Osteoblast (primary cell): ENCODE measurements at regions not wholly inside any gene's neighbourhood (a gene's known extent, or its start where the extent isn't known, plus 50 kb on each side); places are given as distances from the start of the nearest gene placed in this dataset.

ENCODE experiments used
- DNase-seq: peaks from one replicate; pipeline ENCODE4 v3.0.0; 2011; ENCODE audit warnings: low spot score, mixed read lengths; ENCODE audit not compliant: insufficient read length; ENCODE audit errors: missing footprints
- H2AFZ ChIP-seq: 2 replicates; pipeline ENCODE4 v1.6.0; 2011; ENCODE audit warnings: mild to moderate bottlenecking, low read length
- H3K27ac ChIP-seq: 2 replicates; pipeline ENCODE4 v1.5.1; 2011; ENCODE audit warnings: mild to moderate bottlenecking, low read depth, low read length, moderate library complexity
- H3K27me3 ChIP-seq: 2 replicates; pipeline ENCODE4 v1.6.0; 2012; ENCODE audit warnings: mild to moderate bottlenecking, control low read depth, inconsistent platforms, low read length, moderate library complexity; ENCODE audit not compliant: insufficient read depth
- H3K36me3 ChIP-seq: 2 replicates; pipeline ENCODE4 v1.5.1; 2011; ENCODE audit warnings: mild to moderate bottlenecking, low read length, control low read depth, moderate library complexity; ENCODE audit not compliant: insufficient read depth
- H3K4me1 ChIP-seq: 2 replicates; pipeline ENCODE4 v1.5.1; 2011; ENCODE audit warnings: mild to moderate bottlenecking, low read length, control low read depth, moderate library complexity; ENCODE audit not compliant: insufficient read depth
- H3K4me2 ChIP-seq: 2 replicates; pipeline ENCODE4 v1.6.0; 2011; ENCODE audit warnings: mild to moderate bottlenecking, low read length; ENCODE audit not compliant: insufficient read depth
- H3K4me3 ChIP-seq: fragments of 200-600 bp; sonication (generic); 3 replicates; pipeline ENCODE4 v1.5.1; 2012; ENCODE audit warnings: mild to moderate bottlenecking, low read length, inconsistent platforms; ENCODE audit not compliant: insufficient read depth
- H3K79me2 ChIP-seq: 2 replicates; pipeline ENCODE4 v1.6.0; 2012; ENCODE audit warnings: mild to moderate bottlenecking, low read length, control low read depth, inconsistent platforms; ENCODE audit not compliant: insufficient read depth
- H3K9me3 ChIP-seq: 2 replicates; pipeline ENCODE4 v1.5.1; 2011; ENCODE audit warnings: low read depth, low read length, control low read depth
- H4K20me1 ChIP-seq: 2 replicates; pipeline ENCODE4 v1.6.0; 2012; ENCODE audit warnings: mild to moderate bottlenecking, low read length, control low read depth; ENCODE audit not compliant: insufficient read depth
- CTCF ChIP-seq: IDR thresholded peaks from 2 replicates; pipeline ENCODE4 v1.5.1; 2011; ENCODE audit warnings: mild to moderate bottlenecking, low read depth, low read length, moderate library complexity; ENCODE audit errors: extremely low read depth

- no peak overlapping the region for H2AFZ ChIP-seq
- no peak overlapping the region for H3K4me2 ChIP-seq
Observed at GRCh38 chr3:76035117-76035516, 249.8 kb upstream of the ZNF717 start.

DNA sequence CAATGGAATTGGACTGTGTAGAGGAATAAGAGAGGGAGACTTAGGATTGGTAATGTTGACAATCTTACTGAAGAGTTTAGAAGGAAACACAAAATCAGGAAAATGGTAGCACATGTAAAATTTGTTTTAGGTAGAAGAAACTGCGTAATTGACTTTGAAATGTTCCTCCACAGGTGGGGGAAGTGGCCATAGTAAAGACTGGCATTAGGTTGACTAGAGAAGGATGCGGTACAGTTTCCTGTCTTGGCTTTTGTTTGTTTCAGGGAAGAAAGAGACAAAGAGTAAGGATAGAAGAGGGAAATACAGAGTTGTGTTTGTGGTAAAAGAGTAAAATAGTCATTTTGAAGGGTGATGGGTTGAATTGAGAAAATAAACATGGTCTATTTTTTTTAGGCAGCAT lies 253.6 kb upstream of the ZNF717 start:
- no peaks in the 10 kb centered on the region for H3K79me2 ChIP-seq
- no peak for DNase-seq
- H4K20me1 ChIP-seq = no peaks in the 10 kb centered on the region
- H3K4me3 ChIP-seq = no peak overlapping the region
- no peak overlapping the region for H3K4me2 ChIP-seq
- no peak overlapping the region for H3K27ac ChIP-seq
- H3K27me3 ChIP-seq = no peaks in the 10 kb centered on the region
- no peaks in the 10 kb centered on the region for H3K36me3 ChIP-seq
- TF ChIP-seq CTCF = no peak
- H3K9me3 ChIP-seq = no peaks in the 10 kb centered on the region
- H3K4me1 ChIP-seq = no peaks in the 10 kb centered on the region
- H2AFZ ChIP-seq = no peak overlapping the region

More at GRCh38 chr3:76035117-76035516, 249.8 kb upstream of the ZNF717 start:
- no peaks in the 10 kb centered on the region for H4K20me1 ChIP-seq
- H3K4me3 ChIP-seq = no peak overlapping the region
- H3K79me2 ChIP-seq = no peaks in the 10 kb centered on the region
- no peaks in the 10 kb centered on the region for H3K4me1 ChIP-seq
- TF ChIP-seq CTCF = no peak
- H3K27ac ChIP-seq = no peak overlapping the region
- H3K36me3 ChIP-seq = no peaks in the 10 kb centered on the region
- no peaks in the 10 kb centered on the region for H3K9me3 ChIP-seq
- H3K27me3 ChIP-seq = no peaks in the 10 kb centered on the region
- DNase-seq = no peak

DNA sequence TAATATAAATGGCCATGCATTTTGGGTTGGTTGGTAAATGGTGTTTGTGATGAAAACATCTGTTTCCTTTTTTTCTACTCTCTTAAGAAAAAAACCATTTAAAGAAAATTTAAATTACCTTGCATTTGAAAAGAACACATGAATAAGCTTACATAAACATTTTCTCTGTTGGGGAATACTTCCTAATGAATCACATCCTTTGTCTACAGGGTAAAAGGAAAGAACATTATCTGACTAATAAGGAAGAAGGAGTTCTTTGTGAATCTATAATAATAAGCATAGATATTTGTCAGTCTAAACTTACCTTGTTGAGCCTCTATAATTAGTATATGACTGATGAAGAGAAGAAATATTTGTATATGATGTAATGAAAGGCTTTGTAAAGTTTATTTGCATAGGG lies 254.1 kb upstream of the ZNF717 start:
- H3K4me2 ChIP-seq = no peak overlapping the region

DNA sequence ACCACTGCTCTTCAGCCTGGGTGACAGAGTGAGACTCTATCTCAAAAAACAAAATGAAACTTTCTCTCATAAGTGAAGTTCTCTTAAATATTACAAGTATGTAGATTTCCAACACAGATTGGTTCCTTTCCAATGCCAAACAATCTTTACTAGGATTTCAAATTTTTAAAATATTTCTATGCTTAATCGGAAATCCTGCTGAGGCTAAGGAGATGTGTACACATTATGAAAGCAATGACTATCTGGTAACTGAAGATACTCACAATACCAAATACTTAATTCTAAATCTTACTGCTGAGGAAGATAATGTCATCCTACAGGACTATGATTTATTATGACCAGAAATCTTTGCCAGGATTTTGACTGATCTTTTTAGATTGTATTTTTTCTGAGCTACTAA lies 255.6 kb upstream of the ZNF717 start:
- Histone ChIP-seq H3K27ac (no peak overlapping the region), H3K36me3 (no peaks in the 10 kb centered on the region), H3K4me2 (peak overlapping the region; percentile 7)

More for the DNA sequence above, 254.1 kb upstream of the ZNF717 start:
- DNase-seq = peak; percentile 29
- Histone ChIP-seq H3K27me3 (no peaks in the 10 kb centered on the region), H3K79me2 (no peaks in the 10 kb centered on the region), H4K20me1 (no peaks in the 10 kb centered on the region), H3K4me3 (no peak overlapping the region), H3K4me1 (no peaks in the 10 kb centered on the region), H3K36me3 (no peaks in the 10 kb centered on the region), H3K27ac (no peak overlapping the region), H2AFZ (no peak overlapping the region), H3K9me3 (no peaks in the 10 kb centered on the region)
- no peak for TF ChIP-seq CTCF

More for the DNA sequence above, 255.6 kb upstream of the ZNF717 start:
- H3K4me1 ChIP-seq = no peaks in the 10 kb centered on the region
- DNase-seq = peak; percentile 59
- H3K79me2 ChIP-seq = no peaks in the 10 kb centered on the region
- no peaks in the 10 kb centered on the region for H3K9me3 ChIP-seq
- H2AFZ ChIP-seq = no peak overlapping the region
- H3K4me3 ChIP-seq = no peak overlapping the region
- no peak for TF ChIP-seq CTCF
- H4K20me1 ChIP-seq = no peaks in the 10 kb centered on the region
- no peaks in the 10 kb centered on the region for H3K27me3 ChIP-seq
